Mesenchymal stem cell (in vitro differentiated cells and primary cell): ENCODE measurements at regions not wholly inside any gene's neighbourhood (a gene's known extent, or its start where the extent isn't known, plus 50 kb on each side); places are given as distances from the start of the nearest gene placed in this dataset.

ENCODE experiments used
- DNase-seq: peaks from one replicate; pipeline ENCODE4 v3.0.0-alpha.2; 2013
- H2AFZ ChIP-seq: one replicate; pipeline ENCODE4 v1.6.1; 2013; ENCODE audit warnings: low read depth, mild to moderate bottlenecking, control low read depth, inconsistent platforms, low read length, moderate library complexity
- H2AK5ac ChIP-seq: 2 replicates; pipeline ENCODE4 v1.6.1; 2013; ENCODE audit warnings: low read length, moderate library complexity, mild to moderate bottlenecking, inconsistent platforms; ENCODE audit not compliant: severe bottlenecking
- H2BK120ac ChIP-seq: one replicate; pipeline ENCODE4 v1.6.1; 2013; ENCODE audit warnings: low read depth, mild to moderate bottlenecking, inconsistent platforms, low read length, moderate library complexity
- H2BK12ac ChIP-seq, 2 experiments: one replicate each; pipeline ENCODE4 v1.6.1; 2013; ENCODE audit warnings: inconsistent platforms in 2 of 2, low read length in 2 of 2, mild to moderate bottlenecking in 2 of 2, moderate library complexity in 2 of 2, control low read depth in 1 of 2
- H2BK15ac ChIP-seq: one replicate; pipeline ENCODE4 v1.6.1; 2013; ENCODE audit warnings: mild to moderate bottlenecking, low read depth, inconsistent platforms; ENCODE audit not compliant: poor library complexity, severe bottlenecking
- H2BK5ac ChIP-seq: 2 replicates; pipeline ENCODE4 v1.6.1; 2013; ENCODE audit warnings: low read depth, mild to moderate bottlenecking, low read length, control low read depth, inconsistent platforms; ENCODE audit not compliant: poor library complexity, severe bottlenecking
- H3K14ac ChIP-seq, 2 experiments: one replicate each; pipeline ENCODE4 v1.6.1; 2013; ENCODE audit warnings: inconsistent platforms in 2 of 2, low read length in 2 of 2, control low read depth in 1 of 2, mild to moderate bottlenecking in 1 of 2, moderate library complexity in 1 of 2
- H3K18ac ChIP-seq, 2 experiments: one replicate each; pipeline ENCODE4 v1.6.1; 2013; ENCODE audit warnings: inconsistent platforms in 2 of 2, low read length in 2 of 2, control low read depth in 1 of 2, low read depth in 1 of 2, mild to moderate bottlenecking in 1 of 2
- H3K23ac ChIP-seq, 2 experiments: one replicate each; pipeline ENCODE4 v1.6.1; 2013; ENCODE audit warnings: inconsistent platforms in 2 of 2, low read length in 2 of 2, mild to moderate bottlenecking in 2 of 2, moderate library complexity in 2 of 2, control low read depth in 1 of 2
- H3K27ac ChIP-seq: 2 replicates; pipeline ENCODE4 v1.5.1; 2013; ENCODE audit warnings: mild to moderate bottlenecking, moderate library complexity, low read length, control low read depth, inconsistent platforms; ENCODE audit not compliant: poor library complexity, severe bottlenecking
- H3K27me3 ChIP-seq, 2 experiments: 2 replicates each; pipeline versions ENCODE4 v1.6.1 to v1.7.0; 2013; ENCODE audit warnings: low read length in 2 of 2, mild to moderate bottlenecking in 2 of 2, moderate library complexity in 2 of 2, control low read depth in 1 of 2, inconsistent platforms in 1 of 2; ENCODE audit not compliant: control insufficient read depth in 1 of 2, insufficient read depth in 1 of 2
- H3K36me3 ChIP-seq, 2 experiments: 2 replicates each; pipeline versions ENCODE4 v1.6.1 to v1.7.0; 2013; ENCODE audit warnings: low read length in 2 of 2, control low read depth in 1 of 2, inconsistent platforms in 1 of 2, low read depth in 1 of 2, mild to moderate bottlenecking in 1 of 2; ENCODE audit not compliant: insufficient read depth in 2 of 2, control insufficient read depth in 1 of 2
- H3K4ac ChIP-seq, 2 experiments: one replicate each; pipeline ENCODE4 v1.6.1; 2013; ENCODE audit warnings: inconsistent platforms in 2 of 2, low read length in 2 of 2, mild to moderate bottlenecking in 2 of 2, moderate library complexity in 2 of 2, control low read depth in 1 of 2, low read depth in 1 of 2
- H3K4me1 ChIP-seq: 2 replicates; pipeline ENCODE4 v1.6.1; 2013; ENCODE audit warnings: low read depth, low read length, control low read depth; ENCODE audit not compliant: control insufficient read depth, insufficient read depth
- H3K4me2 ChIP-seq: 2 replicates; pipeline ENCODE4 v1.6.1; 2013; ENCODE audit warnings: low read length, mild to moderate bottlenecking, inconsistent platforms; ENCODE audit not compliant: poor library complexity, severe bottlenecking
- H3K4me3 ChIP-seq, 2 experiments: 2 replicates each; pipeline versions ENCODE4 v1.5.1 to v1.7.0; 2013; ENCODE audit warnings: low read length in 2 of 2, mild to moderate bottlenecking in 2 of 2, control low read depth in 1 of 2, low read depth in 1 of 2; ENCODE audit not compliant: insufficient read depth in 1 of 2
- H3K79me1 ChIP-seq: replicated peaks from 2 replicates; pipeline ENCODE4 v1.6.1; 2013; ENCODE audit warnings: mild to moderate bottlenecking, control low read depth, low read length, inconsistent platforms; ENCODE audit not compliant: poor library complexity, severe bottlenecking
- H3K9ac ChIP-seq: 2 replicates; pipeline ENCODE4 v1.7.0; 2013; ENCODE audit warnings: mild to moderate bottlenecking, low read length, moderate library complexity
- H3K9me3 ChIP-seq: 2 replicates; pipeline ENCODE4 v1.7.0; 2013; ENCODE audit warnings: mild to moderate bottlenecking, low read length; ENCODE audit not compliant: control insufficient read depth
- H4K8ac ChIP-seq: one replicate; pipeline ENCODE4 v1.6.1; 2013; ENCODE audit warnings: inconsistent platforms, mild to moderate bottlenecking, low read length, moderate library complexity
- H4K91ac ChIP-seq: one replicate; pipeline ENCODE4 v1.6.1; 2013; ENCODE audit warnings: mild to moderate bottlenecking, low read length, inconsistent platforms
- WGBS: methylation state at CpG from one replicate; pipeline ENCODE4 v1.1.7; 2013; ENCODE audit warnings: mixed read lengths; 5-methylcytosine and 5-hydroxymethylcytosine counted together

DNA sequence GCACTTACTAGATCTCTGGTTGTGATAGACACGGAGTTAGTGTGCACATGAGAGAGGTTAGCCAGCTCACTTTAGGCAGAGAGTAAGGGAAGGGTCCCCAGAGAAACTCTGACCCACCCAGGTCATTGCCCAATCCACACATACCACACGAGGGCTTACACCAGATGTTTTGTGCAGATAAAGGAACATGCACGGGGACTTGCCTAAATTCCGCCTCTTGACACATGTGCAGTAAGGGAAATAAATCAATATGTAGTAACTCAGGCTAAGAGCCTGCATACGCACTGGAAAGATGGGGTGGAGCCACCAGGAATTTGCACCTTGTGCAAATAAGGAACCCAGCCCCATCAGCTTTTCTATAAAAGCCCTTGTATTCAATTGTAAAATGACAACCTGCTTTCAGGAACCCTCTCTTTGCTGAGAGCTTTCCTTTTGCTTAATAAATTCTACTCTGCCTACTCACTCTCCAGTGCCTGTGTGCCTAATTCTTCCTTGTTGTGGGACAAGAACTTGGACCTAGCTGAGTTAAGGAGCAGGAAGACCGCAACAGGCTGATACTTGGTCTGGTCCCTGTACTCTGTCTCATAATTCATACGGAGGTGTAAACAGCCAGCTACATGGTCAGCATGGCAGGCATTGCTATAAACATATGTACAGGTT lies 120.2 kb downstream of the EMP1 start:
- Histone ChIP-seq H2AFZ (no peak overlapping the region), H3K79me1 (no peaks in the 10 kb centered on the region), H3K4ac (no peak overlapping the region), H3K4me3 (no peak overlapping the region), H2AK5ac (no peak overlapping the region), H2BK5ac (no peak overlapping the region), H3K9me3 (no peaks in the 10 kb centered on the region), H3K4me2 (no peak overlapping the region), H3K14ac (no peak overlapping the region), H4K8ac (no peak overlapping the region), H2BK120ac (no peak overlapping the region), H3K4me1 (no peaks in the 10 kb centered on the region), H3K27ac (no peak overlapping the region), H3K18ac (no peak overlapping the region), H3K9ac (no peak overlapping the region), H2BK12ac (no peak overlapping the region), H4K91ac (no peak overlapping the region), H3K36me3 (no peaks in the 10 kb centered on the region), H2BK15ac (no peak overlapping the region), H3K27me3 (peaks cover 0 to 16% of the 10 kb centered on the region in 2 experiments), H3K23ac (no peak overlapping the region)
- whole genome bisulfite sequencing: 63% methylated on average over 7 of the region's 7 CpGs
- DNase-seq: no peak

DNA sequence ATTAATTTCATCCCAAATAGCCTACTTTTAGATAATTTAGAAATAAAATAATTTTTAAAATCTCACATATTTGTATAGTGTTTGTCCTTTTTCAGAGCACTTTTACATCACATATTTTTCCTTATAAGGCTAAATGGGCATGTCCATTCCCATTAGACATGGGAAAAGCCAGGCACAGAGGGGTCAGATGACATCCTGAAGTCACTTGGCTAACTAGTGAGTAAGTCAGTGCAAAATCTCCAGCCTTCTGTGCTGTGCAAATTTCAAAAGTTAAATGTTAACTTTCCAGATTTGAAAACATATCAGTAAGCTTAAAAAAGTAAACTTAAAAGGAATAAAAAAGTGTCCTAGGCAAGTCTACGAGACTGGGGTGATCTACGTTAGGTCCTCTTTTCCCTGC lies 117.4 kb downstream of the EMP1 start:
- WGBS: 84% methylated on average over 2 of the region's 2 CpGs

DNA sequence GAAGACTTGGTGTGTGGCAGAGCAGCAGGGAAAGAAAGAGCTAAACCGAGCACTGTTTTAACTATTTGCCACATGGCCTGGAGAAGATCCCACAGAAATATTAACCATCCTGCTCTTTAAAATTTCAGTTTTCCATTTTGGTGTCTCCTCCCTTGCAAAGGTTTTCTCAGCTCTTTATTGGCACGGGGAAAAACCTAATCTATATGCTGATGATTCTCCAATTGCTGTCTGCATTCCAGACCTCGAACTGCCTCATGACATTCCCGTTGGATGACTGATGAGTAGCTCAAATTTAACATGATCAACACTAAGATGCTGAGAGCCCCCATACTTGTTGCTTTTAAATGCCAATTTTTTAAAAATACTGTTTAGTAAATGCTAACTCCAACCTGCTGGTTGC lies 115.0 kb downstream of the EMP1 start:
- Histone ChIP-seq H3K27ac (no peak overlapping the region), H2BK120ac (no peak overlapping the region), H2BK12ac (no peak overlapping the region), H3K4me3 (no peak overlapping the region), H2AK5ac (no peak overlapping the region), H3K36me3 (no peaks in the 10 kb centered on the region), H4K91ac (no peak overlapping the region), H3K9ac (no peak overlapping the region), H3K4me1 (no peaks in the 10 kb centered on the region), H3K23ac (no peak overlapping the region), H3K9me3 (no peaks in the 10 kb centered on the region), H2BK15ac (no peak overlapping the region), H3K14ac (no peak overlapping the region), H3K27me3 (peaks cover 3 to 22% of the 10 kb centered on the region in 2 experiments), H2BK5ac (no peak overlapping the region), H3K4me2 (no peak overlapping the region), H3K18ac (no peak overlapping the region), H3K79me1 (no peaks in the 10 kb centered on the region), H3K4ac (no peak overlapping the region), H2AFZ (no peak overlapping the region), H4K8ac (no peak overlapping the region)
- no peak for DNase-seq
- 65% methylated on average over 4 of the region's 4 CpGs for WGBS

More for the DNA sequence above, 117.4 kb downstream of the EMP1 start:
- Histone ChIP-seq H3K9me3 (no peaks in the 10 kb centered on the region), H3K9ac (no peak overlapping the region), H2BK120ac (no peak overlapping the region), H3K27me3 (peaks cover 0 to 10% of the 10 kb centered on the region in 2 experiments), H3K4me3 (no peak overlapping the region), H3K14ac (no peak overlapping the region), H3K4ac (no peak overlapping the region), H2AFZ (no peak overlapping the region), H3K79me1 (no peaks in the 10 kb centered on the region), H2BK5ac (no peak overlapping the region), H3K4me2 (no peak overlapping the region), H3K27ac (no peak overlapping the region), H3K36me3 (no peaks in the 10 kb centered on the region), H2BK12ac (no peak overlapping the region), H3K4me1 (no peaks in the 10 kb centered on the region), H3K23ac (no peak overlapping the region), H4K8ac (no peak overlapping the region), H4K91ac (no peak overlapping the region), H2BK15ac (no peak overlapping the region), H2AK5ac (no peak overlapping the region), H3K18ac (no peak overlapping the region)
- DNase-seq: no peak

DNA sequence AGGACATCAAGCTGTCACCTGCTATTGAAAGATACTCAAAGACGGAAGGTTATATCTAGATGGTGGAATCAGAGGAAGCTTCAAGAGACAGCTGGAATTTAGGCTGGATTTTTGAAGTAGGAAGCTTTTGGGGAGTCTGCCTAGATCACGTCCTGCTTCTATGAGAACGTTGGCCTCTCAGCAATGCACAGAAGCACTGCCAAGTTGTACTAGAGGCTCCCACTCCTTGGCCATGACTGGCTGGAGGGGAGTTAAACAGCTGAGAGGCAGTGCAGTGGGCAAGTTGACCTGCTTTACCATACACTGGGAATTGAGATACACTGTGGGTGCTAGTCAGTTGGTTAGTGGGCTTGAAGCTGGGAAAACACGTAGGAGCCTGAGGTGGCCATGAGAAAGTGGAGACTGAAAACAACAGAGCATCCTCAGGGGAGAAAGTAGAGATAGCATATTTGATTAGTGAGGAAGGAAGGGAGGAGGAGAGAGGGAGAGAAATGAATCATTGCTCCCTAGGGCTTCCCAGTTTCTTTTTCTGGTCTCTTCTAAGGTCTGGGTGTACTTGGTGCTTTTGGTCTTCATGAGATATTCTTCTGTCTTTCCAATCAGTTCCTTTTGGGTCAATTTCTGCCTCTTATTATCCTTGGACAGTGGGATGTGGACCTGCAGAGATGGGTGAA lies 110.8 kb downstream of the EMP1 start:
- no peak for DNase-seq
- Histone ChIP-seq H2BK15ac (no peak overlapping the region), H3K79me1 (no peaks in the 10 kb centered on the region), H4K8ac (no peak overlapping the region), H2AFZ (no peak overlapping the region), H2BK12ac (no peak overlapping the region), H3K9me3 (no peaks in the 10 kb centered on the region), H3K18ac (no peak overlapping the region), H3K4ac (no peak overlapping the region), H3K23ac (no peak overlapping the region), H3K27me3 (peaks cover 3 to 18% of the 10 kb centered on the region in 2 experiments), H3K27ac (no peak overlapping the region), H3K14ac (no peak overlapping the region), H4K91ac (no peak overlapping the region), H3K36me3 (no peaks in the 10 kb centered on the region), H2BK120ac (no peak overlapping the region), H2AK5ac (no peak overlapping the region), H2BK5ac (no peak overlapping the region), H3K4me3 (no peak overlapping the region), H3K4me2 (no peak overlapping the region), H3K9ac (no peak overlapping the region), H3K4me1 (no peaks in the 10 kb centered on the region)
- 71% methylated on average over 4 of the region's 4 CpGs for WGBS
